Stimulated activated CD4-positive, alpha-beta T cell treated with anti-CD3 and anti-CD28 coated beads, Interleukin-4, amount 100 ng/mL, for 1 hour (primary cell): ENCODE measurements at regions not wholly inside any gene's neighbourhood (a gene's known extent, or its start where the extent isn't known, plus 50 kb on each side); places are given as distances from the start of the nearest gene placed in this dataset.

Experiments used
- DNase-seq: peaks from one replicate; pipeline ENCODE4 v3.0.0-alpha.2; 2020

DNA sequence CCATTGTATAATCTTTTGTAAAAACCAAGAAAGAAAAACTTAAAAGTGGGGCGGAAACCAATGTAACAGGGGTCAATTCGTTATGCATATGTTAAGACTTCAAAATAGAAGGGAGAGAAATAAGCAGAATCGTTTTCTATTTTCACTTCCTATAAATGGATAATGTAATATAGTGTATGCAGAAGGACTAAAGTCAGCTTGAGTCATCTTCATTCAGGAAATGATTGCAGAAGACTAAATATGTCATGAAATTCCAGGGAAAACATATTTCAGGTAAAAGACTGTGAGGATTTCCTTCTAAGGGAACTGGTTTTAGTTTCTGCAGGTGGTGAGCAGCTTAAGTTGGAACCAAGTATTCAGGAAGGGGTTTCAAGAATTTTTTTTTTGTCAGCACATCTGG lies 753.3 kb downstream of the IRX1 start:
- DNase-seq = no peak

DNA sequence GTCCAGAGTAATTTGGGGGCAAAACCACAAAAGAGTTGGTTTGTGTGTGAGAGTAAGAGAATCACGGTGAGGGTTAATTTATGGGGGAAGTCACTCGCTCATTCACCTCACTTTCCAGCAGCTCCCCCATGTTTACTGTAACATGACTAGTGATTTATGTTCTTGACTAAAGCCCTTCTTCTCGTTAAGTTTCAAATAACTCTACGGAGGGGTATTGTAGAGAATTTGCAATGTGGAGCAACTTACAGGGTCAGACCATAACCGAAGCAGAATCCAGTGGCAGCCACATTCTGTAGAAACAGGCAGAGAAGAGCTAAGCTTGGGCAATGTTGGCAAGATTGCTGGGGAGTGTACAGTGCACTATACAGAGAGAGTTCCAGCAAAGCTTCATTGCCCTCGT lies 760.6 kb downstream of the IRX1 start:
- DNase-seq = no peak

DNA sequence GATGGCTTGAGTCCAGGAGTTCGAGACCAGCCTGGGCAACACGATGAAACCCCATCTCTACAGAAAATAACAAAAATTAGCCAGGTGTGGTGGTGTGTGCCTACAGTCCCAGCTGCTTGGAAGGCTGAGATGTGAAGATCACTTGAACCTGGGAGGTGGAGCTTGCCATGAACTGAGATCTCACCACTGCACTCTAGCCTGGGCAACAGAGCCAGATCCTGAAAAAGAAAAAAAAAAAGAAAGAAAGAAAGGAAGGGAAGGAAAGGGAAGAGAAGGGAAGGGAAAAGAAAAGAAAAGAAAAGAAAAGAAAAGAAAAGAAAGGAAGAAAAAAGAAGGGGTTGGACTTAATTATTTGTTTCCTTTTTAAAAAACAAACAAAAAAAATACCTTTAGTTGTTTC lies 764.2 kb downstream of the IRX1 start:
- DNase-seq = no peak

DNA sequence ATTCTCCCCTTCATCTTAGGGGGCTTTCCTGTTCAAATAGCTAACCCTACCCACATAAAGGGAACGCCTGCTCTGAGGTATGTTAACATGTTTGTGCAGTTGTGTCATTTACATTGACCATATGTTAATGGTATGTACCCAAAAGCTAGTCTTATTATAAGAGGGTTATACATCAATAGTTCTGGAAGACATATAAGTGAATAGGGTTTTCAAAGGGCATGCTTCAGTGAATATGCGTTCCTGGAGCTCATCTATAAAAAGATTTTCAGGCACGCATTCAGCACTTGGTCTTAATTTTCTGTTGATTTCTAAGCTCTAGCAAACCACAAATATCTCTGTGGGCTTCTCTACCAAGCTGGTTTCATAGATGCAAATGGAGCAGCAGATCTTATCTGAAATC lies 766.1 kb downstream of the IRX1 start:
- no peak for DNase-seq

DNA sequence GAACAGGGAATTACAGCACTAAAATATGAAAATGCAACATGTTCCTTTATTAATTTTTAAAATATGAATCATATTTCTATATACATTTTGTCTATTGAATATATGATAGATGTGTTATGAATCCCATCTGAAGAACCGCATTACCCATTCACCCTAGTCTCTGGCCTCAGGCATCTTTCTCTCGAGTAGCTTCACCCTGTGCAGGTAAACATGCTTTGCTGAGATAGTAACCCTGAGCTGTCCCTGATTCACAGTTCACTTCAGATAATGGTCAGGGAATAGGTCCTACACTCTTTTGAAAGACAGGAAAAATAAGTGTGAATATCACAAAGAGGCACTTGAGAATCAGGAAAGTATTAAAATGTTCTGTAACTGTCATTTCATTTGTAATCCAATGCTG lies 766.8 kb downstream of the IRX1 start:
- no peak for DNase-seq

DNA sequence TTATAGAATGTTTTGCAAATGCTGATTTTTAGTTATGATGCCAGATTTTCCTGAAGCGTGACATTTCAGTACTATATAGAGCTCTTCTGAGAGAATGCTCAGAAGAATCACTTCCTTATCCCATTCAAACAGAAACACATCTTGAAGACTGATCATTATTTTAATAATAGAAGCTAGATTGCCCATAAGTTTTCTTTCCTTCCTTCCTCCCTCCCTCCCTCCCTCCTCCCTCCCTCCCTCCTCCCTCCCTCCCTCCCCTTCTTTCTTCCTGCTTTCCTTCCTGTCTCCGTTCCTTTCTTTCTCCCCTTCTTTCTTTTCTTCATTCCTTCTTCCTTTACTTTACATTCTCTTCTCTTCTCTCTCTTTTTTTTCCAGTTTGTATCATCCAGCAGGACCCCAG lies 767.4 kb downstream of the IRX1 start:
- DNase-seq = no peak

DNA sequence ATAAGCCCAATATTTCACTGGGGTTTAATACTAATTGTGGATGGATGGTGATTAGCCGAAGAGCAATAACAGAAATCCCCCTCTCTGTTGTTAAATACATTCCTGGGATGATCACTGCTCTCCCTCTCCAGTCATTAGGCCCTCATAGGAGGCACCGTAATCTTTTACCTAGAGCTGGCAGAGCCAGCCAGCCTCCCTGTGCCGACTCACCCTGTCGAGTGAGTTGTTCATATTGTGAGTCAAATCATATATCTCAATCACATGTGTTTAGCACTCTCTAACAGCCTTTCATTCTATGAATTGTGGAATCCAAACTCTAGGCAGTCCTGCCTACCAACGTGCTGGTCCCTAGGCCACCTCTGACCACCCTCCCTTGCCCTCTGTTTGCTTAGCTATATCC lies 771.0 kb downstream of the IRX1 start:
- no peak for DNase-seq

DNA sequence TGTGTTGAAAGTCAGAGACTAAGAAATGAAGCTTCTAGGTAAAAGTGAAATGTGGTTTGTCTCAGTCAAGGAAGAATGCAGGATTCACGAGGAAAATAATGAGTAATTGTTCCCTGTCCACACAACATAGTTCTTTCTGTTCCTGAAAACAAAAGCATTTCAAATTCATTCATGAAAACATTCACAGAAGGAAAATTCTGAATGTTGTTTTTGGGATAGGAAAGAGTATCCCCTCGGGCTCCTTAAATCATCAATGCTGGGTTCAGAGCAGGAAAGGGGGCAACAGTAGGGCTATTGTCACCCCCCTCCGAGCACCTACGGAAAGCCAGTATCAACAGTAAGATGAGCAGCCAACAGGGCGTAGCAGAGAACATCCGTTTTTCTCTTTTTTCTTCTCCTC lies 769.9 kb upstream of the ADAMTS16 start:
- no peak for DNase-seq

DNA sequence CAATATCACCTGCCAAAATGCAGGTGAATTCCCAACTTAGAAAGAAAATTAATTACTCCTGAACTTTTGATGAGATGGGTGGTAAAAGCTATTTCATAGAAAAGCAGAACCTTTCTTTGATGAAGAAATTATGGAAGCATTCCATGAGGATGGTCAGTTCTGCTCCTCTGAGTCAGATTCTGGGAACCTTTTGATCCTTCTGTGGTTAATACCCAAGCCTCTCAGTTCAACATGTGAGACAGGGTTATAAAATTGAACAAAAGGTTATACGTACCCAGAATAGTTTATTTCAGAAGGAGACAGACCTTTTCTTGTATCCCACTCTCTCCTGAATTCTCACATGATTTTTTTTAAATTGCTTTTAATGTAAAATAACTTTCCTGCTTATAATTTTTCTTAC lies 767.6 kb upstream of the ADAMTS16 start:
- no peak for DNase-seq

DNA sequence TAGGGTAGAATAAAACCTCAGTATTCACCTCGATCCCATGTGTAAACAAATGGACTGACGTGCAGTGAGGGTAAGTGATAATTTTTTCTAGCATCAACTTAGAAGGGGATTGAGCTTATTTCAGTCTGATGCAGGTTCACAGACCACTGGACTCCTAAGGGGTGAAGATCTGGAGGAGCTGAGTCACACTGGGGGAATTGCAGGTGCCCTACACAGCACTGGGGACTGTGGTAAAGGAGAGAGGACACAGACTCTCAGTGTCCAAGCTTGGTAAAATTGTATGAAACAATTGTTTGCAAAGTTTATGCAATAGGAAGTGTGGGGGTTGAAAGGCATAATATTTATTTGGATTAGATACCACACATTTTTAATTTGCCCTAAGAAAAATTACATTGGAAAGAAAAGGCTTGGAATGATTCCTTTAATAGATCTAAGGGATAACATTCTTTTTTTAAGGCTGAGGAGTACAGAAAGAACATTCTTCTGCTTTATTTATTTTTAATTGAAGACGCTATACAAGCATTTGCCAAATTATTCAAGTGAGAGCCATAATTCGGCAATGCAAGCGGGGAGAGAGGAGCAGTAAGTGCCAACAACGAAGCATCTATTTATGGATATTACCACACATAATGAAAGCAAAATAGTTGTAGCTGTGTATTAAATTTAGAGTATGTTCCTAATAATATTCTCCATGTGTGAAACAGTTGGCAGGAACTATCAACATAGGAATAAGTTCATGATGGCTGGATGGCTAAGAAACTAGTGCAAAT lies 766.9 kb upstream of the ADAMTS16 start:
- no peak for DNase-seq

DNA sequence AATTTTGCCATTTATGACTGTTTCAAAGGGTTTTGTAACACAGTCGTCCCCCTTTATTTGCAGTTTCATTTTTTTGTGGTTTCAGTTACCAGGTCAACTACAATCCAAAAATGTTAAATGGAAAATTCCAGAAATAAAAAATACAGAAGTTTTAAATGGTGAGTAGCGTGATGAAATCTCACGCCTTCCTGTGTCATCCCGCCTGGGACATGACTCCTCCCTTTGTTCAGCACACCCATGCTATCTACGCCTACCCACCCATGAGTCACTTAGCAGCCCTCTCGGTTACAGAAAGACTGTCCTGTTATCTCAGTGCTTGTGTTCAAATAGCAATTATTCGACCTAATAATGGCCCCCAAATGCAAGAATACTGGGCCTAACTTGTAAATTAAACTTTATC lies 765.3 kb upstream of the ADAMTS16 start:
- no peak for DNase-seq

DNA sequence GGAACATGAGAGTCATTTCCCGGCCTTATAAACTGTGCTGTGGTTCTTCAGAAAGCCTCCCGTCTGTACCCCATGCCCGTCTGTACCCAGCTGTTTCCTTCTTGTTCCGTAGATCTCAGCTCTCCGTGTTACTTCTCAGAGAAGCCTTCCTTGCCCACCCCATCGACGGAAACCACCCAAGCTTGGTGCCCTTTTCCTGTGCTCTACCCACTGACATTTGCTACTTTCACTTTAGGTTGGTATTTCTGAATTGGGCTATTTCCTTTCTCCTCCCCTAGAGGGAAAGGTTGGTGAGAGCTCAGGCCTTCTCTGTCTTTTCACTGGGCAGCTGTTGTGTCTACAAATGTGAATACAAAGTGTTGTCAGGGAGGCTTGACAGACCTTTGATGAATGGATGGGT lies 764.5 kb upstream of the ADAMTS16 start:
- DNase-seq = no peak

DNA sequence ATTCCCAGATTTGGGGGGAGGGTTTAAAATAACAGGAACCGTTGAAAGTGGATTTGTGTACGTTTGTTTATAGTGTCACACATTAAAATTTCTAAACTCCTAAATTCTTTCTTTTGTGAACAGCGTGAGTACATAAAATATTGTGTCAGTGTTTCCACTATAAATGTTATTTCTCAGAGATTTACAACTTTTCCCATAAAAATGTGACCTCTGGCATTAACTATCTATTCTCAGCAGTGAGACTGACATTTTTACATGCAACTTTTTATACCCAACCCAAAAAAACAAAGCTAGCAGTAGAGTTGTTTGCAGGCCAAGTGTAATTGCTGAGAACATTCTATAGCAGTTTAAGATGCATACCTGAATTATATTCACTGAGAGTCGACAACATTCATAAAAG lies 757.0 kb upstream of the ADAMTS16 start:
- no peak for DNase-seq

DNA sequence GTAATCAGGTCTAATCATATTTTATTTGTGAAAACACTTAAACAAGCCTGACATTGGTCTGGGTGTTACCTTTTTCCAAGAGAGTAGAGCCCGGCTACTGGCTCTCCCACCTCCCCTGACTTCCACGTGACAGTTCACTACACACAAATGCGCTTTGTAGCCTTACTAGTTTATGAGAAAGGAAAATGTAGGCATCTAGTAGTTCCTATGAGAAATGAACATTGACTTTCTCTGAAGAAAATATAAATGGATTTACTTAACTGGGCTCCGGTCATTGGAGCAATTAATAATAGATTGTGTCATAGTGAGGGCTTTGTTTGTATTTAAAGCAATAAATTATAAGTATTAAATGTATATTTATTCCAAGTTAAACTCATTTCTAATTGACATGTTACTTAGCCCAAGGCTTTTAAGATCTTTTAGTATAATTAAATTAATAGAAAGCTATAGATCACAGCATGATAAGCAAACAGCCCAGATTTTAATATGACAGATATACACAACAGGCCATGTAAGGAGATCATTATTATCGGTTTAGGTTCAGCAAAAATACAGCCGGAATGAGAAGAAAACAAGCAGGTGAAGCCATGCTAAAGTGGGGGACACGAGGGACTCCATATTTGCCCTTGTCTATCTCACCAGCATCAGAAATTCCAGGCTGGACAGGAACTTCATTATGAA lies 756.5 kb upstream of the ADAMTS16 start:
- DNase-seq = no peak

DNA sequence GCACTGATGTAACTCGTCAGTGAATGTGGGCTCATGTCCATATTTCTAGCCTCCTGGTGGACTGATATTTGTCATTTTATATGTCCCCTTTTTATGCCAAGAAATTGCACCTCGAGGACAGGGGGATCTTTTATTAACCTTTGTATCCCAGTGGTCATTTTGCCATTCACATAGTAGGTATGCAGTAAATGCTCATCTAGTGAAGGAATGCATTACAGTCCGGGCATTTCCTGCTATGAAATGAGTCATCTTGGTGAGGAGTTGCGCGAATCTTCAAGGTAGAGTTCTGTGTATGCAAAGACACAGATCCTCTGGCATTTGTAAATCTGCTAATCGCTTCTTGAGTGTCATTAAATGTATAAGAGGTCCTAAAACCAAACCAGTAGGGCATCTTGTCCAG lies 755.5 kb upstream of the ADAMTS16 start:
- DNase-seq = no peak

DNA sequence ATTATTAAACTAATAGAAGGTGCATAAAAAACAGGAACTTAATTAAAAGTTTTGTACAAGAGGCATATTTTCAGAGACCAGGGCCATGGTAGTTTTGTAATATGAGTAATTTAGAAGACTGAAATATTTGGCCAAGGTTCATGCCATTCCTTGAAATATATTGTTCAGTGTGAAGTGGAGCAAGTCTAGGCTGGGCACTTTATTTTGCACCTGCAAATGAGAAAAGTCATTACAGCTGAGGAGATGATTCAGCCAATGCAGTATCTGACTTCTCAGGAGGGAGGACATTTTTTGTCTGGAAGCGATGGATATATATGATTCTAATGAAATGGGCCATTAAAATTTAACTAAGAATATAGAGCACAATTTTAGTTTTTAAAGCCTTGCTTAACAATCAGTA lies 754.0 kb upstream of the ADAMTS16 start:
- DNase-seq = no peak

DNA sequence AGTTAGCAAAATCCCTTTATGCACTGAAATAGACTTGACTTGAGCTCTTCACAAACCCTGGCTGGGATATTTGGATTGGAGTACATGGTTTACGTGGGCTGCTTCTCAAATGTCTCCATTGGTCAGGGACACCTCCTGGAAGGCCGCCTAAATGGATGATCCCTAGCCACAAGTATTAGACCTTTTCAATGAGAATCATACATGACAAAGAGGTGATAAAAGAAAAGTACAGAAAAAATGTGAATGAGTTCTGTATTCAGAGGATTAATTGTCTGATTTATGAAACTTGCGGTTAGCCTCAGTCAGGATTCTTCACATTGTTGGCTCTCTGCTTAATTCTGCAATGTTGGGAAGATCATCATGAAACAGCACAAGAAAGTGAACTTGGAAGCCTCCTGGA lies 752.8 kb upstream of the ADAMTS16 start:
- no peak for DNase-seq

DNA sequence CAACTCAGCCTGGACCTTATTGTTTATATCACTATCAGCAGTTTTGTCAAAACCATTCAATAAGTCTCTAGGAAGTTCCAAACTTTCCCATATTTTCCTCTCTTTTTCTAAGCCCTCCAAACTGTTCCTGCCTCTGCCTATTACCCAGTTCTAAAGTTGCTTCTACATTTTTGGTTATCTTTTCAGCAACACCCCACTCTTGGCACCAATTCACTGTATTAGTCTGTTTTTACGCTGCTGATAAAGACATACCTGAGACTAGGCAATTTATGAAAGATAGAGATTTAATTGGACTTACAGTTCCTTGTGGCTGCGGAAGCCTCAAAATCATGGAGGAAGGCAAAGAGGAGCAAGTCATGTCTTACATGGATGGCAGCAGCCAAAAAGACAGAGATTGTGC lies 744.4 kb upstream of the ADAMTS16 start:
- DNase-seq = no peak

DNA sequence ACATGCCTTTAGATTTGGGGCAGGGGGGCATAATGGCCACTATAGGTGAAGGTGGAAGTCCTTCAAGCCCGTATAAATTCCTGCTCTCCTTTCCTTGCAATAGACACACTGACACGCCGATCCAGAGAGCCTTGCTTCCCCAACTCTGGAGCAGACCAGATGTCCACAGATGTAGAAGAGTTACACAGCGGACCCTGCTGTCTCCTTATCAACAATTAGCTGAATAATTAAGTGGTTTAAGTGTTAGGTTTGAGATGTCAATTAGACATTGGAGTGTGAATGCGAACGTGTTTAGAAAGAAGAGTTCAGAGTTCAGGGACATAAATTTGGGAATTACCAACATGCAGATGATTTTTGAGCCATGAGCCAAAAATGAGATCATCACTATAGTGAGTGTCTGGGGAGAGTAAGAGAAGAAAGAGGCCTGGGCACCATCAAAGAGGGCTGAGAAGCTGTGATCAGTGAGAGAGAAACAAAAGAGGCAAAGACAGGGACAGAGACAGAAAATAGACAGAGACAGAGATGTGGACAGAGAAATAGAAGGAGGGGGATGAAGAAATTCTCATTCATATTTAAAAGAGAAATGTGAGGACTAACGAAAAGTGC lies 734.4 kb upstream of the ADAMTS16 start:
- no peak for DNase-seq

DNA sequence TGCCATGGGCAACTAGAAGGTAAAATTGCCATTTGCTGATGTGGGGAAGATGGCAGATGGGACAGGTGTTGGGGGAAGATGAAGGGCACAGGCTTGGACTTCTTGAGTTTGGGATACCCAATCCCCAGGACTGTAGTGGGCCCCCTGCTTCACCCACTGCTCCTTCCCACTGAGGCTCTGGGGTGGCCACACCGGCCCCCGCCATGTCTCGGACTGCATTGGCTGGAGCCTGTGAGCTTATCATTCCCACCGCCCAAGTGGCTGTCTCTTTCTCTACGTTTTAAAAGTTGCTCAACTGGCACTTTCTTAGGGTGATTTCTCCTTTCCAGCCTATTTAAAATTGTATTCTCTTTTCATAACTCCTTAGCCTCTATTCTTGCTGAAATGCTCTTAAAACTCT lies 730.0 kb upstream of the ADAMTS16 start:
- DNase-seq = no peak

DNA sequence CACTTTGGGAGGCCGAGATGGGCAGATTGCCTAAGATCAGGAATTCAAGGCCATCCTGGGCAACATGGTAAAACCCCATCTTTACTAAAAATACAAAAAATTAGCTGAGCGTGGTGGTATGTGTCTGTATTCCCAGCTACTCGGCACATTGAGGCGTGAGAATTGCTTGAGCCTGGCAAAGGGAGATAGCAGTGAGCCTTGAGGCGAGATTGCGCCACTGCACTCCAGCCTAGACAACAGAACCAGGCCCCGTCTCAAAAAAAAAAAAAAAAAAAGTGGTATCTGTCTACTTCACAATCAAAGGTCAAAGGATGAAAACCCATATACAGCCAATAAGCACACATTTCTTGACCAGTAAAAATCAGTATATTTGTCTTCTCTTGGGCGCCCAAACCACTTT lies 728.5 kb upstream of the ADAMTS16 start:
- no peak for DNase-seq

DNA sequence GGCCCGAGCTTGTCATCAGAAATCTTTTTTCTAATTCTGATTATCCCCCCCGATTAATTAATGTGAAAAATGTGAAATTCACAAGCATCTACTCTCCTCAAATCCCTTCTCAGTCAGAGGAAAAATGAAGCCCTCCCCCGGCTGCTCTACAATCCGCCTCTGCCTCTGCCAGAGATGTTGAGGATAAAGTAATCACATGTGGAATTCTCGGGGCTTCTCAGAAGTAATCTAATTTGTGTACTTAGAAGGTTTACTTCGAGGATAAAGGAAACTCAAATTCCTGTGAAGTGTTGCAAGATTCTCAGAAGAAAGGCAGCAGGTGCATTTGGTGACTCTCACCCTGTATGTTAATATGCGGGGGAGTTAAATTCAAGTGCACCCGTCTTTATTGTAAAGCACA lies 726.1 kb upstream of the ADAMTS16 start:
- DNase-seq = no peak

DNA sequence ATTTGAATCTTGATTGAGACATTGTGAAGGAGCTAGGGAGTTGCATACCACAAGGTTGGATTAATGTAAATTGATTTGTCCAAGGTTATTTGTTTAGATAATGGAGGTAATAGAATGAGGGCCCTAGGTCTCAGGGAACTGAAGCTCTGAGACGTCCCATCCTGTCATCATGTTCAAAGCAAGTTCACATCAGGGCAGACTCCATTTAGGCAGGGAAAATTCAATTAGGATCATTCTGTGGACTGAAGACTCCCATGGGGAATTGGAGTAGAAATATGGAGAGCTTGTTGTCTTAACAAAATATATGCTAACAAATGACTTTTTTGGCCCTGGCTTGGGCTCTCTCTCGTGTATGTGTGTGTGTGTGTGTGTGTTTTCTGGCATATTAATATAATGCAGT lies 722.0 kb upstream of the ADAMTS16 start:
- DNase-seq = no peak

DNA sequence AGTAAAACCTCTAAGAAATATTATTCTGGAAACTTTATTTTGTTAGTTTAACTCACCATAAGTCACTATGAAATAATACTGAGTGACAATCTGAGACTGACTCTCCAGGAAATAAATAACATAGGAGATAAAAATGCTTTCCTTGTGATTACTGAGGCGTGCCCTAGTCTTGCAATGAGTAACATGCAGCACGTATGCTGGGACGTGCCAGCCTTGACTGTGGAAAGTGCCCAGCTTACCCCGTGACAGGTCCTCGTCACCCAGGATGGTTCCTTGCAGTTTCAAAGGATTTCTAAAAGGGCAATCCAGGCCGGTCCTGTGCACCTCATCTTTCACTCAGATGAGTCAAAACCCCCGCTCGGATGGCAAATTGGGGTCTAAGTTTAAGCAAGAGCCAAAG lies 720.8 kb upstream of the ADAMTS16 start:
- no peak for DNase-seq

DNA sequence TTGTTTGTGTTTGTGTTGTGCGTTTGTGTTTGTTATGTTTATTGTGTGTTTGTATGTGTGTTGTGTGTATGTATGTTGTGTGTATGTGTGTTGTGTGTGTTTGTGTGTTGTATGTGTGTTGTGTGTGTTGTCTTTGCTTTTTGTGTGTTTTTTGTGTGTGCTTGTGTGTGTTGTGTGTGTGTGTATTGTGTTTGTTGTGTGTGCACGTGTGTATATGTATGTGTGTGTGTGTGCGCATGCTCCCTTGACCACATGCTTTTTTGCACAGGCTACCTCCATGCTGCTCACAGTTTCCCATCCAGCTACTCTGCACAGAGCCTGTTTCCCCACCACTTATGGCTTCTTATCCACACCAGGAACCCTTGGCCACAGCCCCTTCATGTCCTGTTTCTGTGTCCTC lies 720.0 kb upstream of the ADAMTS16 start:
- DNase-seq = no peak
